GM21390 (cell line): ENCODE measurements at regions not wholly inside any gene's neighbourhood (a gene's known extent, or its start where the extent isn't known, plus 50 kb on each side); places are given as distances from the start of the nearest gene placed in this dataset.

Experiments used
- ATAC-seq: cut with Tn5 transposase; IDR thresholded peaks from one replicate; pipeline ENCODE4 v1.9.1; 2021; ENCODE audit not compliant: unreplicated experiment

DNA sequence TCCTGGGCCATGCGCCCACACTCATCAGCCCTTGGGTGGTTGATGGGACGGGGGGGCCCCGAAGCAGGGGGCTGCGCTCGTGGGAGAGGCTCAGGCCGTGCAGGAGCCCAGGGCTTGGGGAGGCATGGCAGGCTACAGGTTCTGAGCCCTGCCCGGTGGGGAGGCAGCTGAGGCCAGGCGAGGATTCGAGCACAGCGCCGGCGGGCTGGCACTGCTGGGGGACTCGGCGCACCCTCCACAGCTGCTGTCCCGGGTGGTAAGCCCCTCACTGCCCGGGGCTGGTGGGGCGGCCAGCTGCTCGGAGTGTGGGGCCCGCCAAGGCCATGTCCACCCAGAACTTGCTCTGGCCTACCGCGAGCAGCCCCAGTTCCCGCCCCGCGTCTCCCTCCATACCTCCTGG lies 295.8 kb upstream of the SEL1L start:
- ATAC-seq = no peak

DNA sequence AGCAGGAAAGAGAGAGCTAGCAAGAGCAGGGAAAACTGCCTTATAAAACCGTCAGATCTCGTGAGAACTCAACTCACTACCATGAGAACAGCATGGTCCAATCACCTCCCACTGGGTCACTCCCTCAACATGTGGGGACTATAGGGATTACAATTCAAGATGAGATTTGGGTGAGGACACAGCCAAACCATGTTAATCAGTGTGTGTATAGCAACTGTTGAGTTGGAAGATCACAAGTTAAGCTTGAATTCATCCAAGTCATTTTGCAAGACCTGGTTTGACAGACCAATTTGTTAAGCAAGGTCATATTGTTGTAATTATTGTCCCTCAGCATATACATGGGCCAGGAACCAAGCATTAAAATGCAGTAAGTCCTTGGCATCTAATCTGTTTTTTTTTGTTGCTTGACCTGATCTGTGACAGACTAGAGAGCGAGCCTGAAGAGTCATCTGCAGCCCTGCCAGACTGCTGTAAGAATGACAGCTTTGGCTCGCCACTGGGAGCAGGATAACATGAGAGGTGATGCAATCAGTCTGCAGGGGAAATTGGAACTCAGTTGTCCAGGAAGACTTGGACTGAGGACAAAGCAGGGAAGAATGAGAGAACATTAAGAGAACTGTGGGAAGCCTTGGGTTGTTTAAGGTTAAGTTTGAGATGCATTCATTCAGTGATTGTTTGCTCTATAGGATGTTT lies 297.6 kb upstream of the SEL1L start:
- ATAC-seq = no peak

DNA sequence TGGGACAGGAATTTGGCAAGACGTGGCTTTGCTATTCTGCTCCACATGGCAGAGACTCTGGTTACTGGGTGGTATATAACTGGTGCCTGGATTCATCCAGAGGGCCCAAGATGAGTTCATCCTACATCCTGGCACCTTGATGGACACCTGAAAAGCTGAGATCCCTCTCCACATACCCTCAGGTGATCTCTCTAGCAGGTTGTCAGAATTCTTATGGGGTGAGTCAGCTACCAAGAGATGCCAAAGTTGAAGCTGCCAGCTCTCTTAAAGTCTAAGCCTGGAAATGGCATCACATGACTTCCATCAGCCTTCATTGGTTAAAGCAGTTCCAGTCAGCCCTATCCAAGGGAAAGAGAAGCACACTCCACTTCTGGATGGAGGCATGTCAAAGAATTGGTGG lies 300.7 kb upstream of the SEL1L start:
- no peak for ATAC-seq

DNA sequence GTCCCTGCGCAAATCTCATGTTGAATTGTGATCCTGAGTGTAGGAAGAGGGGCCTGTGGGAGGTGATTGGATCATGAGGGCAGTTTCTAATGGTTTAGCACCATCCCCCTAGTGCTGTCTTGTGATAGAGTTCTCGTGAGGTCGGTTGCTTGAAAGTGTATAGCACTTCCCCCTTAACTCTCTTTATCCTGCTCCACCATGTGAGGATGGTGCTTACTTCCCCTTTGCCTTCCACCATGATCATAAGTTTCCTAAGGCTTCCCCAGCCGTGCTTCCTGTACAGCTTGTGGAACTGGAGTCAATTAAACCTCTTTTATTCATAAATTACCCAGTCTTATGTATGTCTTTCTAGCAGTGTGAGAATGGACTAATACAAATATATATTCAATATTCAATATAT lies 303.7 kb upstream of the SEL1L start:
- ATAC-seq = no peak

DNA sequence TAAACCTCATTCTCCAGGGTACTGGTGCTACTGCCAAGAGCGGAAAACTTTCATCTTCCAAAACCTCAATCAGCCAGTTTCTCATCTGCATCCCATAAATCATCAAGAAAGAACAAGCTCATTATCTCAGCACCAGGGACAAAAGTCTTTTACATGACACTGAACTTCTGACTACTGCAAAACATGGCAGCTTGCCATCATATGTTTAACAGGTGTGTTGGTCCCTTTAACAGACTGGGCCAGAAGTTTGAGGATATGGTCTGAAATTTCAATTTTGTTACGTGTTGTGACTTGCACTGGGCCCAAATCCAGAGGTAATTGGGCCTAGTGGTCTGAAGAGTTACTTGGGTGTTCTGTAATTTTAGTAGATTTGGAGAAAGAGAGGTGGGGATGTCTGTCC lies 305.4 kb upstream of the SEL1L start:
- ATAC-seq = no peak

DNA sequence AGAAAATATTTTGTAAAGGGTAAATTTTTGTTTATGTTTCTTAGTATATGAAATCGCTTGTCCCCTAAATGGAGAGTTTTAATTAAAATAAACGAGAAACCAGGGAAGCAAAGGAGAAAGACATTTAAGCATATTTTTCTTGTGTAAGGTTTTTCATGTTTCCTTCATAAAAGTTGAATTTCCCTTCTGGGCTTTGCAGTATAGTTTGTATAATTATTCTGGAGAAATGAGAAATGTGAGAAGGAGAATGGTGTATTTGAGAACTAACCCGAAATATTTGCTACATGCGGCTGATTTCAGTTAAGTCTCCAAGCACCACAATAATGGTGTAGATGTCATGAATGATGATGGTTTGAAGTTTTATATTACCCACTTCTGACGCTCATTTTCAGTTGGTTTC lies 307.7 kb upstream of the SEL1L start:
- no peak for ATAC-seq

DNA sequence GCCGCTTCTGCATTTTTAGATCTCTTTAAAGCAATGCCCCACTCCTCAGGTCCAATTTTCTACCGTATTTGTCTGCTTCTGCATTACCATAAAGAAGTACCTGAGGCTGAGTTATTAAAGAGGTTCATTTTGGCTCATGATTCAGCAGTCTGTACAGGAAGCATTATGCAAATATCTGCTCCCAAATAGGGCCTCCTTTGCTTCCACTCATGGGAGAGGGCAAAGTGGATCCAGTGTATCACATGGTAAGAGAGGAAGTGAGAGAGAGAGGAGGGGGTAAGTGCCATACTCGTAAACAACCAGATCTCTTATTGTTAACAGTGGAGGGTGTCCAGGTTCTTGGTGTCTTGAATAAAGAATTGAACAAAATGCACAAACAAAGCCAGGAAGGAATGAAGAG lies 316.1 kb upstream of the SEL1L start:
- ATAC-seq = no peak

DNA sequence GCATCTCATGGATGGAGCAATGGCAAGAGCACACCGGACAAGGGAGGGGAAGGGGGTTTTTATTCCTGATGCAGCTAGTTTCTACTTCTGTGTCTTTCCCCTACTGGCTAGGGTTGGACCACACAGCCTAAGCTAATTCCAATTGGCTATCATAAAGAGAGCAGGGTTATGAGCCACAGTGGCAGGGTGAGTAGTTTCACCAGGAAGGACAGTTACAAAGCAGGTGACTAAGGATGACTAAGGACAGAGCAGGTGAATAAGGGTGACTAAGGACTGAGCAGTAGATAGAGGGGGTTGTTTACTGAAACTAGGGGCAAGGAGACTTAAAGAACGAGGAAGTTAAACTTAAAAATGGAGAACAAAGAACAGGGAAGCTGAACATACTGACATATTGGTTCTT lies 321.4 kb upstream of the SEL1L start:
- ATAC-seq = no peak

DNA sequence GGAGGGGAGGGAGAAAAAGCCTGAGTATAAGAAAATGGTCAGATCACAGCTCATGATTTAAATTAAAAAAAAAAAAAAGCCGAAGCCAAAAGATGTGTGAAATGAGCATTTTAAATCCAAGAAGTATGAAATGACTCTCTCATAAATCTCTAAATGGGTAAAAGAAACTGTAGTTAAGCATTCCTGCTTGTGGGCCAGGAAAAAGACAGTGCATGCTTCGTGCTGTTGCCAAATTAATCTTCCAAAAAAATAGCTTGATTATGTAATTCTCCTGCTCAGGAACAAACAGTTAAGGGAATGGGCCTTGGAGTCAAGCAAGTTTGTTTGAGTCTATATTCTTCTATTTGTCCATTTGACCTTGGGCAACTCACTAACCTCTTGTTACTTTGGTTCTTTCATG lies 325.4 kb upstream of the SEL1L start:
- no peak for ATAC-seq

DNA sequence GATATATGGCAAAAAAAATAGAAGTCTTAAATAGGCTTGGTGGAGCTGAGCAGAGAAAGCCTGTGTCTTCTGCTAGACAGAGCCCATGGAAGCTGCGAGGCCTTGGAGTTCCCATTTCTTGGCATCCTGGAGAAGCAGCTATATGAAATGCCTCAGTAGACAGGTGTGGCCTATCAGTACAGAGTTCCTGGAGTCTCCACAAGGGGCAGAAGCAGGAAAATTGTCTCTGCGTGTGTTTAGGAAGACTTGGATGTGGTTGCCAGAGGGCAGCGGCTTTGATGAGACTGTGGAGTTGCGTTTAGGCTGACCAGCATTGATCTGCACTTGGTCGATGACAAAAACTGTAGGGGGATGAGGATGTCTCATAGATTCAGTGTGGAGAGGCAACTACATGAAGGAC lies 334.5 kb upstream of the SEL1L start:
- no peak for ATAC-seq

DNA sequence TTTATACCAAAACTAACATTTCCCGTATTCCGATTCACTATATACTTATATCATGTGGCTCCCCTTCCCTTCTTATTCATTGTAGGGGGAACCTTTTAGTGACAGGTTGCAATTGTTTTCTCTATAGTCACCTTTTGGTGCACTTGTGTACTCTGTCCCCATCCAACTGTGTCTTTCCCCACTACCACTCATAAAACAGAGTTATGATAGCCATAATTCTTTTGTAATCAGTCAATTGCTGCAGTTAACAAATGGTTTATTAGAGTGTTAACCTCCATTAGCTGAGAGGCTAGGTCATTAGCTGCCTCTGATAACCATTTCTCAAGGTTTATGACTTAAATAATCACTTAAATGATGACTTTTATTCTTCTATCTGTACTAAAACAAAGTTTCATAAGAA lies 338.1 kb upstream of the SEL1L start:
- no peak for ATAC-seq

DNA sequence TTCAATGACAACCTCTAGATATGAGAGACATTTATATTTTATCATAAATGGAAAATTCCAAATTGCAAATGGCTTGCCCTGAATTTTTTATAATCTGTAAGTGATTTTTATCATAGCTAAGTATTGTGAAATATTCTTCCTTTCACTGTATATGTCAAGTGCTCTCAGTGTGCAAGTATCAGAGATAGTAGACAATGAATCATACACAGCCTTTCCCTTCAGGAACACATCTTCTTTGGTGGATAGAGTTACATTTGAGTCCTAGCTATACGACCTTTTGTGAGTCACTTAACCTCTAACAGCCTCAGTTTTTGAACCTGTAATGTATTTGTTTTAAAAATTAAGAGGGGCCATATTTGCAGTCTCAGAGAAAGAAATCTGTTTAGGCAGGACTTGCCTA lies 350.7 kb upstream of the SEL1L start:
- ATAC-seq = no peak

DNA sequence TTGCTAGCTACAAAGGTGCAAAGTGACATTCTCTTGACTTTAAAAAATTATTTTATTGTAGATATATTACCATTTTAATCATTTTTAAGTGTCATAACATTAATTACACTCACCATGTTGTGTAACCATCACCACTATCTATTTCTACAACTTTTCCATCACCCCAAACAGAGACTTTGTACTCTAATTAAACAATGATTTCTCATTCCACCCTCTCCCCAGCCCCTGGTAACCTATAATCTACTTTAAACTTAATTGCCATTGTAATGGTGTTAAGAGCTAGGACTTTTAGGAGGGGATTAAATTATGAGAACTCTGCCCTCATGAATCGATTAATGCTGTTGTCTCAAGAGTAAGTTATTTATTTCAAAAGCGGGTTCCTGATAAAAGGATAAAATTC lies 352.9 kb upstream of the SEL1L start:
- ATAC-seq = no peak

DNA sequence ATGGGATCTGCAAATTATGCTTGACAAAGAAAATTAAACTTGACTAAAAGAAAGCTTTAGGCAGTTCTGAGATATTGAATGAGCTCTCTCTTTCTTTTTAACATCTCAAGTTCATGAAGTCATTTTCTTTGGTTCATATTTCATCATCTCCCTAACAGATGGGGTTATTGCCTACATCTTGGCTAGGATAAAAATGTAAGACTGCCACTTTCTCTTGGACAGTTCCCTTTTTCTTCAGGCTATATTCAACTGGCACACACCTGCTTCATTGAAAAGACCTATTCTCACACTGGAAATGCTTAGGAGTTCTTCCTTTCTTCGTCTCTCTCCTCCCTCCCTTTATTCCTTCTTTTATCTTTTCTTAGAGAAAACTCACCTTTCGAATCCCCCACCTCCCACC lies 355.9 kb upstream of the SEL1L start:
- no peak for ATAC-seq

DNA sequence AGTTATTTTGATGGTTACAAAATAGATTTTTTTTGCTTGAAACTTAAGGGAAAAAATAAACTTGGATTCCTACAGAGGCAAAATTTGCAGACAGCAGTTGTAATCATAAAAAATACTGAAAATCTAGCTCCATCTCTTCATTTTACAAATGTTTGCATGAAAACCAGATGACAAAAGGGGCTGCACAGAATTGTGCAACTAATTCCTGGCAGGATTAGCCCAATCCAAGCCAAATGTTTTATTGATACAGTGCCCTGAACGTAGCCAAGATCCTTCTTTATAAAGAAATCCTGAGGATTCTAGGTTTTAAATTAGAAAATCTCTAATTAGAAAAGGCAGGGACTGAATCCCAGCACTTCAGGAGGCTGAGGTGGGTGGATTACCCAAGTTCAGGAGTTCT lies 356.4 kb upstream of the SEL1L start:
- no peak for ATAC-seq

DNA sequence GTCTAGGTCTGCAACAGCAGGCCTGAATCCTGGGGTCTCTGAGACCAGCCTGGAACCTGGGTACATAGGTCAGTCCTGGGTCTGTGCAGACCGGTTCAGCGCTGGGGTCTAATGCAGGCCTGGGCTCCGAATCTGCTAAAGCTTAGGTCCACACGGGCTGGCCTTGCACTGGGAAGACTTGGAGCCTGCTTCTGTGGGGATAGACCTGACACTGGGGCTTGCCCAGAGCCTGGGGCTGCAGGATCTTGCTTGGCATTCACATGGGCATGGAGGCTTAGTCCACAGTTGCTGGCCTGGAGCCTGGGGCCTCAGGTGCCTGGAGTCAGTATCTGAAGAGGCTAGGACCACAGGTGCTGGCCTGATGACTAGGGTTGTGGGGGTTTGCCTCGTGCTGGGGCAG lies 369.8 kb upstream of the SEL1L start:
- ATAC-seq = no peak

DNA sequence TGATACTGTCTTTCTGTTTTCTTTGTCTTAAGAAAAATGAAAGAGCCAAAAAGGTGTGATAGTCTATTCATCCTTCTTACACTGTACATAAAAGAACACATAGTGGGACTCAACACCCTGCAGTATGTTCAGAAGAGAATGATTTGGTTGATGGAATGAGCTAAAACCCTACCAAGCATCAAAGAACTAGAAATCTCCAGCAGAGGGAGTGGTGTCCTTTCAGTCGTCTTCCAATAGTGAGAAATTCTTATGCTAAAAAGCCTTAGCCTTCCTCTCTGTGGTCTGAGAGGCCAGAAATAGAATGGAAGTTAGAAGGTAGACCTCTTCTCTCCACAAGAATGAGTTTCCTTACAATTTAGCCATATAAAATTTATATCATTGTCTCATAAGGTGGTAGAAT lies 393.4 kb upstream of the SEL1L start:
- ATAC-seq = no peak

DNA sequence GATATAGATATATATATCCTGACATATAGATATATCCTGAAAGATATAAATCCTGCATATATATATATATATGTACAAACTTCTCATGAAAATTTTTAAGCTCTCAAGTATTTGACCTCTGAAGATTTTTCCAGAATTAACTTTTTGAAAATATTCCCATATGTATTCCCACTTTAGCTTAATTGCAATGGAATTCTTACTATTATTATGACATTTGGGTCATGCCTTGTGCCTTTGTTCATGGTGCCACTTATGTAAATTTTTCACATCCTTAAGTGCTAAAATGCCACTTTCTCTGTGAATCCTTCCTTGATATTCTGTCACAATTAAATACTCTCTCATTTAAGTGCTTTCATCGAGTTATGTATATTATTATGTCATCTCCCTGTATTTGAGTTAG lies 398.2 kb upstream of the SEL1L start:
- no peak for ATAC-seq

DNA sequence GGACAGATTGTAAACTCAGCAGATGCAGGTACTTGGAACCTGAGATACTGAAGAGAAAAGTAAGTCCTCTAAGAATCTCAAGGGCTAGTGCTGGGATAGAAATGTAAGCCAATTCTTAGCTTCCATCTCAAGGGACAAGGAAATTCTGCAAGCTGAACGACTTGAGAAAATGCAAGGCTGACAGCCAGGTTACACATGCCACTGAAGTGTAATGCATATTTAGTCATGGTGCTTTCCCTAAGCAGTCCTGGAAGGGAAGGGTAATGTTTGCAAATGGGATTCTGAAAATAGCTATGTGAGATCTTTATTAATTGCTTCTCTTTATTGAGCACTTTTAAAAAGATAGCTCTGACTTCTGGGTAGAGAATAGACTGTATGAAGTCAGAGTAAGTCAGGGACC lies 402.7 kb upstream of the SEL1L start:
- no peak for ATAC-seq

DNA sequence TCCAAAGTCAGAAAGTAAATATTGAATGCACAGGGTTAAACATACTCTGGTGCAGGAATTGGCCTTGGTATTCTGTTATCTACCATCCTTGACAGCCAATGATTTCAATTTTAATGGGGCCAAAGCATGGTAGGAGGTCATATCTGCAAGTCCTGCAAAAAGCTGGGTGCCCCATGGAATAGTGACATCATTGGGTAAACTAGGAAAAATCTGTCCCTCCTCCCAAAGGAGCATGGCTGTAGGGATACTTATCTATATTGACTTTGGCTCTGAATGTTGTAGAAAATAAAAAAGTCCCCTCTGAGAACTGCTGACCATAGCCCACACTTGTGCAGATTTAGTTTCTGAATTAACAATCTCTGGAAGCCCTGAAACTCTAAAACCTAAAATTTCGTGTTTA lies 403.2 kb upstream of the SEL1L start:
- no peak for ATAC-seq

DNA sequence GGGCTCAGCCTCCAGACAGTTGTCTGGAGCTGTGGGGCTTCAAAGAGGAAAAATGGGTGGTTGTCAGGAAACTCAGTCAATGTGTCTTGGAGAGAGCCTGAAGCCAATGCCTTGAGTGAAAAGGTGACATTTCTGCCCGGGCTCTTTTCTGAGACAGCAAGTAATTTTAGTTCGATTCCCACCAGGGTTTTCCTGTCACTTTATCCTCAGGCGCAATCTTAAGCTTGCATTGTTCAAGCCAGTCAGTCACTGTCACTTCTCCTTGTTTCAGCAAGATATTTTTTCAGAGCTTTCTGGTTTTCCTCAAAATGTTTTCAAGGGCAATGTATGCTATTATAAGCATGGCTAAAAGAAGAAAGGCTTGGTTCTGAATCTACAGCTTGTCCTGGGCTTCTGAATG lies 404.7 kb upstream of the SEL1L start:
- no peak for ATAC-seq

DNA sequence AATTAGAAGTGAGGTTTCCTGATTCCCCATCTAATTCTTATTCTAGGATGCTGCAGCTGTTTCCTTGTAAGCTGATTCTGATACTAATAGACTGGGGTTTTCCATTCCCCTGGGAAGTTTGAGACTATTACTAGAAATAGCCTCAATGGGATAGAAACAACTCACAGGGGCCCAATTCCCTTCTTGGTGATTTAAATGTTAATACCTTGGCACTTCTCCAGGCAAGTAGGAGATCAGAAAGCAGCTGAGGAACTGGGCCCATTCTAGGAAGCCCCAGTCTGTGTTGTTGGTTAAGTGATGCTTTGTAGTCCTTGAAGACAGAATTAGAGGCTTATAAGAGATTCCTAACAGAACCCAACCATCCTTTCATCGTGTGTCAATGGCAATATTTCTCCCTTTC lies 407.0 kb upstream of the SEL1L start:
- no peak for ATAC-seq

DNA sequence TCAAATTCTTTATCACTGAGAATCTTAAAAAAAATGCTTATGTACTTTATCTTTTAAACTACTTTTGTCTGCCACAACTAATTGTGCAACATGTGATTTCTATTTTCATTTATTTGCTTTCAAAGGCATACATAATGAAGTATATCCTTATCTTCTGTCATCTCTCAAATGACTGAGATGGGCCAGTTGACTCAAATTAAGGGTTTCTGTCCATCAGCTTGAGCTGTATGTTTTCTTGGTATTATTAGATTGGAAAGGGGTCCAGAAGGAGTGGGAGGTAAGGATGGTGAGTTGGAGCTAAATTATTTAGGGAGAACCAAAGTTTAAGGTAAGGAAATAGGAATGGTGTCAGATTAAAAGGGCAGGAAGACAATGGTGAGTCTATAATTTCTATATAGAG lies 408.4 kb upstream of the SEL1L start:
- no peak for ATAC-seq

DNA sequence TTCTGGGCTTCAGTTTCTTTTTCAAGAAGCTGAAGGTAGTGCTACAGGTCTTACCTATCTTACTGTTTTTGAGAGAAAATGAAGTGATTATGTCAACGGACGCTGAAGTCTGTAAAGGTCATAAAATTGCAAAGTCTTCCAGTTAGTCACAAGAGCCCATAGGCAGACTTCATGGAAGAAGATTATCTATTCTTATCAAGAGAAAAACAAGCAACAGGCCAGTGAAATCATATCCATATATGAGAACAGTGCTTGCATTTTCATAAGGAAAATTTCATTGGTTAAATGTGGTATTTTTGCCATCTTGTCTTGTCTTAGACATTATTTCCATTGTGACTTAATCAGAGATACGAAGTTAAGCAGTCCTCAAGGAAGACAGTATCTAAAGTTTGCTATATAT lies 412.7 kb upstream of the SEL1L start:
- ATAC-seq = no peak
